SJSA1 (cell line): ENCODE measurements at regions not wholly inside any gene's neighbourhood (a gene's known extent, or its start where the extent isn't known, plus 50 kb on each side); places are given as distances from the start of the nearest gene placed in this dataset.

Experiments
- DNase-seq, 2 experiments: peaks; one replicate each; pipeline ENCODE4 v3.0.0-alpha.2; 2015 to 2020; ENCODE audit warnings: low spot score in 2 of 2, low read depth in 1 of 2
- H3K27ac ChIP-seq: fragments of 250-450 bp; sonication (Bioruptor Pico); 2 replicates; pipeline ENCODE4 v1.5.1; 2020; ENCODE audit warnings: mild to moderate bottlenecking, moderate library complexity
- H3K27me3 ChIP-seq: fragments of 250-450 bp; sonication (Bioruptor Pico); replicated peaks from 2 replicates; pipeline ENCODE4 v1.5.1; 2020; ENCODE audit warnings: mild to moderate bottlenecking, moderate library complexity
- H3K36me3 ChIP-seq: fragments of 250-450 bp; sonication (Bioruptor Pico); 2 replicates; pipeline ENCODE4 v1.5.1; 2020; ENCODE audit warnings: mild to moderate bottlenecking
- H3K4me1 ChIP-seq: fragments of 250-450 bp; sonication (Bioruptor Pico); replicated peaks from 2 replicates; pipeline ENCODE4 v1.6.1; 2021; ENCODE audit warnings: mild to moderate bottlenecking
- H3K4me3 ChIP-seq: fragments of 250-450 bp; sonication (Bioruptor Pico); 2 replicates; pipeline ENCODE4 v1.5.1; 2020; ENCODE audit warnings: mild to moderate bottlenecking
- H3K9me3 ChIP-seq: fragments of 250-450 bp; sonication (Bioruptor Pico); replicated peaks from 2 replicates; pipeline ENCODE4 v1.5.1; 2020; ENCODE audit warnings: mild to moderate bottlenecking

DNA sequence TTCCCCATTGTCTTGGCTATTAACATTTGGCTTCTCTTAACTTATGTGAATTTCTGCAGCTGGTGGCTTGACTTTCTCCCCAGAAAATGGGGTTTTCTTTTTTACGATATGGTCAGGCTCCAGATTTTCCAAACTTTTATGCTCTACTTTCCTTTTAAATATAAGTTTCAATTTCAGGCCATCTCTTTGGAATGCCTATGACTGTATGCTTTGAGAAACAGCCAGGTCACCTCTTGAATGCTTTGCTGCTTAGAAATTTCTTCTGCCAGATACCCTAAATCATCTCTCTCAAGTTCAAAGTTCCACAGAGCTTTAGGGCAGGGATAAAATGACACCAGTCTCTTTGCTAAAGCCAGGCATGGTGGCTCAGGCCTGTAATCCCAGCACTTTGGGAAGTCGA is 212.9 kb upstream of the SMIM31 start:
- no peak for DNase-seq
- Histone ChIP-seq H3K4me1 (no peaks in the 10 kb centered on the region), H3K4me3 (no peak overlapping the region), H3K9me3 (no peaks in the 10 kb centered on the region), H3K27me3 (no peaks in the 10 kb centered on the region), H3K27ac (no peak overlapping the region), H3K36me3 (no peaks in the 10 kb centered on the region)

- no peaks in the 10 kb centered on the region for H3K27me3 ChIP-seq
- H3K36me3 ChIP-seq = no peaks in the 10 kb centered on the region
- no peaks in the 10 kb centered on the region for H3K4me1 ChIP-seq
- no peaks in the 10 kb centered on the region for H3K9me3 ChIP-seq
- no peak overlapping the region for H3K27ac ChIP-seq
- H3K4me3 ChIP-seq = no peak overlapping the region
- no peak for DNase-seq
Measured at GRCh38 chr4:164542431-164542830, 211.5 kb upstream of the SMIM31 start.

GRCh38 chr4:164550989-164551712 is 202.8 kb upstream of the SMIM31 start:
- no peak overlapping the region for H3K4me3 ChIP-seq
- DNase-seq = no peak
- H3K36me3 ChIP-seq = no peaks in the 10 kb centered on the region
- no peak overlapping the region for H3K27ac ChIP-seq
- no peaks in the 10 kb centered on the region for H3K27me3 ChIP-seq
- H3K4me1 ChIP-seq = no peaks in the 10 kb centered on the region
- H3K9me3 ChIP-seq = no peaks in the 10 kb centered on the region

DNA sequence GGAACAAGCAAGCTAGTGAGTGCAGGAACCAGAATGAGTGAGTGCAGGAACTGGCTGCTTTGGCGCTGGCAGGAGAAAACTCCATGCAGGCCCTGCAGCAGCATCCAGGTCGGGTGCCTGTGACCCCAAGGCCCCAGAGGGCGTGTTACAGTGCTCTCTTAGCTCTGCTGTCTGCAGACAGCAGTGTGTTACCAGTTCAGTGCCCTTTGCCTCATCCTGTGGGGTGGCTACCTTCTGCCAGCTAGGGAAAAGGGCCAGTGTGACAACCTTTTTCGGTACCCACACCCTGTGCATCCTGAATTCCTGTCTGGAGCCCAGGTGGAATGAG is 202.3 kb upstream of the SMIM31 start:
- Histone ChIP-seq H3K36me3 (no peaks in the 10 kb centered on the region), H3K4me3 (no peak overlapping the region), H3K4me1 (no peaks in the 10 kb centered on the region), H3K9me3 (no peaks in the 10 kb centered on the region), H3K27me3 (no peaks in the 10 kb centered on the region), H3K27ac (no peak overlapping the region)
- no peak for DNase-seq

DNA sequence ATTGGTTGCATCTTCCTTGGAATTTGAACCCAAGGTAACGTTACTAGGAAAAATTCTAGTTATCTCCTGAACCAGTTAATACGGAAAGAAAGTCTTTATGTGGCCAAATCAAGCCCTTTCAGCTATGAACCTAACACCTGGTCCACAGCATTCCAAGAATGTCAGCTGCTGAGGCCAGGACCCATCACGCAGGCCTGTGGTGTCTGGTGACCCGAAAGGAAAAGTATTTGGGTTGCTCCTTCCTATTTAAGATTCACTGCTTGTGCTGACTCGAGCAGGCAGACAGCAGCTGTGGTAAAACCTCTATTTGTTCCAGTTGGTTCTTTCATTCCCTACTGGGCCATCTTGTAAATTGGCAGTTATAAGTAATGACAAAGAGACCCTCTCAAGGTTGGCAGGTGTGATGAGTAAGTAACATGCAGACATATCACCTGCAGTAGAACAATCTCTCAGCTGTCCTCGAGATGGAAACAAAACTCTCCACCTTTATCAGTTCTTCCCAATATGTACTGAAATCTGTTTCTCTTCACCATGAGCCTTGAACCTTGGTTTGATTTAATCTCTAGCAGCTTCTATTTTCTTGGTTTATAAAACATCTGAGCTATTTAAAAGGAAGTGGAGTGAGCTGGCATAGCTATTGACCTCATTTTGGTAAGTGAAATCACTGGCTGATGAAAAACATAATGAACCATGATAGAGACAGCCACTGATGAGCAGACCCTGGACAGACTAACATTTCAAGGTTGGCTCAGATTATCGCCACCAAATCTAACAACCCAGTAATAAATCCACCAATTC is 182.1 kb upstream of the SMIM31 start:
- DNase-seq = no peak
- H3K27ac ChIP-seq = no peak overlapping the region
- H3K9me3 ChIP-seq = no peaks in the 10 kb centered on the region
- no peaks in the 10 kb centered on the region; the same call in 1 of the 2 replicates for H3K4me1 ChIP-seq
- no peaks in the 10 kb centered on the region for H3K36me3 ChIP-seq
- H3K27me3 ChIP-seq = no peaks in the 10 kb centered on the region
- no peak overlapping the region for H3K4me3 ChIP-seq

- H3K4me1 ChIP-seq = no peaks in the 10 kb centered on the region; the same call in 1 of the 2 replicates
- no peaks in the 10 kb centered on the region for H3K9me3 ChIP-seq
- no peak overlapping the region for H3K27ac ChIP-seq
- no peak overlapping the region for H3K4me3 ChIP-seq
- H3K27me3 ChIP-seq = no peaks in the 10 kb centered on the region
- H3K36me3 ChIP-seq = no peaks in the 10 kb centered on the region
- DNase-seq = peak in 1 of 2 experiments; percentile 9
Measured at GRCh38 chr4:164572877-164573279, 181.1 kb upstream of the SMIM31 start.

DNA sequence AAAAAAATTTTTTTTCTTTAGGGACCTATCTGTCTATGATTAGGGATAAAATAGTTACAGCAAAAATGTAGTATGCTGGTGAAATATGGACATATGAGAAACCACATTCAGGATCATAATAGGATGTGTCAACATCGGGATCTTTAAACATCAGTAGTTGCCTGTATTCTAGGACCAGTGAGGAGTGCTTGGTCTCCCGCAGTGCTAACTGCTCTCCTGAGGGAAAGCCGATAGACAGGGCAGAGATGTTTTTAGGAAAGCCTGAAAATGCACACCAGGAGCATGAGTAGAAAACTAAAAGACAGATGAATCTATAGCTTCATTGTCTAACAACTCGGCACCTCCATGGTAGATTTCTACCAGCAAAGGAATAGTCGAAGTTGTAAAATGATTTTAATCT is 178.1 kb upstream of the SMIM31 start:
- Histone ChIP-seq H3K4me3 (no peak overlapping the region), H3K27ac (no peak overlapping the region), H3K4me1 (no peaks in the 10 kb centered on the region; the same call in 1 of the 2 replicates), H3K9me3 (no peaks in the 10 kb centered on the region), H3K27me3 (no peaks in the 10 kb centered on the region), H3K36me3 (no peaks in the 10 kb centered on the region)
- DNase-seq = no peak

DNA sequence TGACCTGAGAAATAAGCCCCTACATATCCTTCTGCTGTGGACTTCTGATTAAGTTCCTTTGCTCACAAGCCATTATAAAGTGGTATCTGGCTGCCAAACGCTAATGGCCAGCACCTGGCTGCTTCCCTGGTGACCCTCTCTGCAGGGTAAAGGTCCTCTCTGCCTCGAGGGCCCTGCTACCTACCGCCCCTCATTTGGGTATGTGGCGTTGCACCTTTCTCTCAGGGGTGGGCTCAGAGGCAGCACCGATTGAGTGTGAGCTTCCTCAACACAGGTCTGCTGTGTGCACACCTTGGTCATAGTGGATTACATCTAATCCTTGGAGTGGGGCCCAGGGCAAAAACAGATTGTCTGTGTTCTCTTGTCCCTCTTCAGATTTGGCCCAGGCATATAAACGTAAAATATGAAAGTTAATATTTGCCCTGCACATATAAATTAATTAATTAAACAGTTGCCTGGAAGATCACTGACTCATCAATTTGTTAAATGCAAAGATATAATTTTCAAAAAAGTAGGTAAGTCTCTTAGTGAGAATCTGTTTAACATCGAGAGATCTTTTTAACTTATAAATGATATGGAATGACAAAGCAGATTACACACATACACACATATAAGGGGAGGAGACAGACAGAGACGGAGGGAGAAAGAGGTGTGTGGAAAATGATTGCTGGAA is 174.5 kb upstream of the SMIM31 start:
- Histone ChIP-seq H3K36me3 (no peaks in the 10 kb centered on the region), H3K4me1 (no peaks in the 10 kb centered on the region), H3K27ac (no peak overlapping the region), H3K9me3 (no peaks in the 10 kb centered on the region), H3K4me3 (no peak overlapping the region), H3K27me3 (no peaks in the 10 kb centered on the region)
- no peak for DNase-seq

GRCh38 chr4:164591666-164592065 is 162.3 kb upstream of the SMIM31 start:
- no peak for DNase-seq
- no peaks in the 10 kb centered on the region for H3K4me1 ChIP-seq
- H3K27me3 ChIP-seq = 0 out of 2 replicates have a peak, but pooled peaks cover under 1% of the 10 kb centered on the region
- no peaks in the 10 kb centered on the region for H3K36me3 ChIP-seq
- 0 out of 2 replicates have a peak, but pooled peaks cover 2% of the 10 kb centered on the region for H3K9me3 ChIP-seq
- no peak overlapping the region for H3K27ac ChIP-seq
- no peak overlapping the region for H3K4me3 ChIP-seq

DNA sequence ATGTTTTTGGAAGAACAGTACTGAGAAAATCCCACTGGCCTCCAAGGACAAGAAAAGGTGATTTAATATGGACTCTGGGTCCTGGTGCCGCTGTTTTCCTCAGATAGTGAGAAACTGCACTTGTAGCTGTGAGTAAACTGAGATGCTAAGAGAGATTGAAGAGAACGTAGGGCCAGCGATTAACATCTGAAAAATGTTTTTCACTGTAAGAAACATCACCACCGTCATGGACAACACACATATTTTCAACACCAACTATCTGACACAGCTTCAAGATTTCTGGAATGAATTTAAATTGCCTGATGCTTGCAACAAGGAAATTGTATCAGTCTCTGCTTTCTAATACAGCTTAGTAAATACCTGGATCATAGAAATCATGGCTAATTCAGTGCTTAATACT is 158.2 kb upstream of the SMIM31 start:
- DNase-seq = no peak
- Histone ChIP-seq H3K27ac (no peak overlapping the region), H3K4me3 (no peak overlapping the region), H3K27me3 (peaks cover 3% of the 10 kb centered on the region; the same call in 1 of the 2 replicates), H3K36me3 (no peaks in the 10 kb centered on the region), H3K9me3 (0 out of 2 replicates have a peak, but pooled peaks cover under 1% of the 10 kb centered on the region), H3K4me1 (no peaks in the 10 kb centered on the region)

- Histone ChIP-seq H3K27ac (no peak overlapping the region), H3K9me3 (no peaks in the 10 kb centered on the region), H3K27me3 (peaks cover 3% of the 10 kb centered on the region; the same call in 1 of the 2 replicates), H3K4me3 (no peak overlapping the region), H3K4me1 (no peaks in the 10 kb centered on the region), H3K36me3 (no peaks in the 10 kb centered on the region)
- DNase-seq = no peak
Measured at GRCh38 chr4:164596318-164596878, 157.5 kb upstream of the SMIM31 start.

- H3K36me3 ChIP-seq = no peaks in the 10 kb centered on the region
- no peak for DNase-seq
- peaks cover 3% of the 10 kb centered on the region; the same call in 1 of the 2 replicates for H3K27me3 ChIP-seq
- 0 out of 2 replicates have a peak, but pooled peaks cover 2% of the 10 kb centered on the region for H3K9me3 ChIP-seq
- no peak overlapping the region for H3K27ac ChIP-seq
- H3K4me1 ChIP-seq = no peaks in the 10 kb centered on the region
- no peak overlapping the region for H3K4me3 ChIP-seq
Measured at GRCh38 chr4:164596927-164597326, 157.0 kb upstream of the SMIM31 start.

DNA sequence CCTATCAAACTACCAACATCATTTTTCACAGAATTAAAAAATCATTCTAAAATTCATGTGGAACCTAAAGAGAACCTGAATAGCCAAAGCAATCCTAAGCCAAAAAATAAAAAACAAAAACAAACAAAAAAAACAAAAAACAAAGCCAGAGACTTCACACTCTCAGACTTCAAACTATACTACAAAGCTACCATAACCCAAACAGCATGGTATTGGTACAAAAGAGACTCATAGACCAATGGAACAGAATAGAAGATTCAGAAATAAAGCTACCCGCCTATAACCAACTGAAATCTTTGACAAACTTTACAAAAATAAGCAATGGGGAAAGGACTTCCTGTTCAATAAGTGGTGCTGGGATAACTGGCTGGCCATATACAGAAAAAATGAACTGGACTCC is 152.3 kb upstream of the SMIM31 start:
- no peak for DNase-seq
- no peak overlapping the region for H3K4me3 ChIP-seq
- no peaks in the 10 kb centered on the region for H3K36me3 ChIP-seq
- H3K4me1 ChIP-seq = no peaks in the 10 kb centered on the region
- no peak overlapping the region for H3K27ac ChIP-seq
- peaks cover 3% of the 10 kb centered on the region; the same call in 1 of the 2 replicates for H3K27me3 ChIP-seq
- H3K9me3 ChIP-seq = 0 out of 2 replicates have a peak, but pooled peaks cover 4% of the 10 kb centered on the region
